Sciatic nerve (tissue), 2 donors: ENCODE measurements at regions not wholly inside any gene's neighbourhood (a gene's known extent, or its start where the extent isn't known, plus 50 kb on each side); places are given as distances from the start of the nearest gene placed in this dataset.
"Not testable (repeated sequence)": the region's sequence is repeated elsewhere in the genome, so short reads cannot be mapped to it uniquely, and the experiment has no call there.

Source experiments
- ATAC-seq: fragments of 200-7000 bp; cut with Tn5 transposase; one replicate; pipeline ENCODE4 v1.9.1; 2020; ENCODE audit warnings: mild to moderate bottlenecking, moderate library complexity
- DNase-seq: peaks from one replicate; pipeline ENCODE4 v3.0.0-alpha.2; 2020; ENCODE audit warnings: low spot score
- intact Hi-C: fragments of 100-400 bp; cut with DNase I; formaldehyde crosslinking; loops from one replicate; pipeline ENCODE4 v1.14.2; 2022
- donor health status: DM: no; HTN: no; CAD: no.
- donor health status: DM: no; HTN: no; CAD: no.

GRCh38 chr7:120033114-120033513, 239.9 kb upstream of the KCND2 start:
- ATAC-seq (no peak), DNase-seq (no peak)
- intact Hi-C loops = no loop called here

GRCh38 chr7:120039138-120039537, 233.8 kb upstream of the KCND2 start:
- ATAC-seq (no peak), DNase-seq (no peak)
- intact Hi-C loops = no loop called here

GRCh38 chr7:120041798-120042197, 231.2 kb upstream of the KCND2 start:
- ATAC-seq (no peak), DNase-seq (no peak)
- intact Hi-C loops = no loop called here

- ATAC-seq (no peak), DNase-seq (no peak)
- intact Hi-C loops = no loop called here
Observed at GRCh38 chr7:120043250-120043649, 229.7 kb upstream of the KCND2 start.

- intact Hi-C loops = no loop called here
- DNase-seq (peak; percentile 60), ATAC-seq (peak; percentile 92)
Observed at GRCh38 chr7:120052884-120053382, 220.0 kb upstream of the KCND2 start.

- intact Hi-C loops = no loop called here
- no peak for DNase-seq
- peak; percentile 90 for ATAC-seq
Observed at GRCh38 chr7:120053390-120053961, 219.5 kb upstream of the KCND2 start.

GRCh38 chr7:120054376-120055100, 218.4 kb upstream of the KCND2 start:
- ATAC-seq (no peak), DNase-seq (no peak)
- intact Hi-C loops = no loop called here

GRCh38 chr7:120055300-120055699, 217.7 kb upstream of the KCND2 start:
- ATAC-seq (no peak), DNase-seq (no peak)
- intact Hi-C loops = no loop called here

GRCh38 chr7:120056227-120056626, 216.7 kb upstream of the KCND2 start:
- intact Hi-C loops = no loop called here
- no peak for DNase-seq
- no peak for ATAC-seq

GRCh38 chr7:120059641-120060040, 213.3 kb upstream of the KCND2 start:
- intact Hi-C loops = no loop called here
- ATAC-seq (no peak), DNase-seq (no peak)

GRCh38 chr7:120060281-120060680, 212.7 kb upstream of the KCND2 start:
- DNase-seq = no peak
- intact Hi-C loops = no loop called here
- ATAC-seq = no peak

GRCh38 chr7:120060875-120061274, 212.1 kb upstream of the KCND2 start:
- intact Hi-C loops = no loop called here
- ATAC-seq (no peak), DNase-seq (no peak)

GRCh38 chr7:120064565-120064964, 208.4 kb upstream of the KCND2 start:
- intact Hi-C loops = no loop called here
- ATAC-seq (peak; percentile 87), DNase-seq (no peak)

- DNase-seq, intact Hi-C loops, ATAC-seq: not testable (repeated sequence)
Observed at GRCh38 chr7:120066898-120067297, 206.1 kb upstream of the KCND2 start.

- DNase-seq (no peak), ATAC-seq (no peak)
- intact Hi-C loops = no loop called here
Observed at GRCh38 chr7:120070201-120070600, 202.8 kb upstream of the KCND2 start.

- intact Hi-C loops = no loop called here
- DNase-seq = no peak
- ATAC-seq = no peak
Observed at GRCh38 chr7:120077777-120078176, 195.2 kb upstream of the KCND2 start.

- DNase-seq = no peak
- intact Hi-C loops = no loop called here
- no peak for ATAC-seq
Observed at GRCh38 chr7:120079022-120079421, 194.0 kb upstream of the KCND2 start.

GRCh38 chr7:120079704-120080103, 193.3 kb upstream of the KCND2 start:
- DNase-seq (no peak), ATAC-seq (no peak)
- intact Hi-C loops = no loop called here

GRCh38 chr7:120086468-120086867, 186.5 kb upstream of the KCND2 start:
- DNase-seq, intact Hi-C loops, ATAC-seq: not testable (repeated sequence)

- no peak for ATAC-seq
- intact Hi-C loops = no loop called here
- DNase-seq = no peak
Observed at GRCh38 chr7:120089968-120090367, 183.0 kb upstream of the KCND2 start.

- ATAC-seq = no peak
- intact Hi-C loops = no loop called here
- DNase-seq = no peak
Observed at GRCh38 chr7:120091807-120092206, 181.2 kb upstream of the KCND2 start.
